ENCODE measurements at regions not wholly inside any gene's neighbourhood (a gene's known extent, or its start where the extent isn't known, plus 50 kb on each side); places are given as distances from the start of the nearest gene placed in this dataset.

DNA sequence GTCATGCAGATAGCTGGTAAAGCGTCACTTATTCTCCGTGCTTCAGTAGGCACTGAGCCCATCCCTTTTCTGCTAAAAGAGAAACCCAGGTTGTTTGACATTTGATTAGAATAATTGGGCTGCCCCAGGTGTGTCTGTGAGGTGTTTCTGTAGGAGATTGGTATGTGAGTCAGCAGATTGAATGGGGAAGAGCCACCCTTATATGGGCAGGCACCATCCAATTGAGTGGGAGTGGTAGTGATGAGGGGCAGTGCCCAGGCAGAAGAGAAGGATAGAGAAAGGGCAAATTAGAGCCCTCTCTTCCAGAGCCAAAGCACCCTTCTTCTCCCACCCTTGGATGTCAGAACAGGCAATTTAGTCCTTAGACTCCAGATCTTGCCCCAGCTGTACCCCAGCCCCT is 384.3 kb upstream of the GBE1 start:
- no peak overlapping the region for H3K4me3 ChIP-seq (ENCODE audit: low read depth, low read length)
- TF ChIP-seq, protein P1, sequence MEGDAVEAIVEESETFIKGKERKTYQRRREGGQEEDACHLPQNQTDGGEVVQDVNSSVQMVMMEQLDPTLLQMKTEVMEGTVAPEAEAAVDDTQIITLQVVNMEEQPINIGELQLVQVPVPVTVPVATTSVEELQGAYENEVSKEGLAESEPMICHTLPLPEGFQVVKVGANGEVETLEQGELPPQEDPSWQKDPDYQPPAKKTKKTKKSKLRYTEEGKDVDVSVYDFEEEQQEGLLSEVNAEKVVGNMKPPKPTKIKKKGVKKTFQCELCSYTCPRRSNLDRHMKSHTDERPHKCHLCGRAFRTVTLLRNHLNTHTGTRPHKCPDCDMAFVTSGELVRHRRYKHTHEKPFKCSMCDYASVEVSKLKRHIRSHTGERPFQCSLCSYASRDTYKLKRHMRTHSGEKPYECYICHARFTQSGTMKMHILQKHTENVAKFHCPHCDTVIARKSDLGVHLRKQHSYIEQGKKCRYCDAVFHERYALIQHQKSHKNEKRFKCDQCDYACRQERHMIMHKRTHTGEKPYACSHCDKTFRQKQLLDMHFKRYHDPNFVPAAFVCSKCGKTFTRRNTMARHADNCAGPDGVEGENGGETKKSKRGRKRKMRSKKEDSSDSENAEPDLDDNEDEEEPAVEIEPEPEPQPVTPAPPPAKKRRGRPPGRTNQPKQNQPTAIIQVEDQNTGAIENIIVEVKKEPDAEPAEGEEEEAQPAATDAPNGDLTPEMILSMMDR (IDR thresholded peaks at IDR 0.05; ENCODE audit: borderline replicate concordance, insufficient read depth, low read depth, low read length) = no peak

DNA sequence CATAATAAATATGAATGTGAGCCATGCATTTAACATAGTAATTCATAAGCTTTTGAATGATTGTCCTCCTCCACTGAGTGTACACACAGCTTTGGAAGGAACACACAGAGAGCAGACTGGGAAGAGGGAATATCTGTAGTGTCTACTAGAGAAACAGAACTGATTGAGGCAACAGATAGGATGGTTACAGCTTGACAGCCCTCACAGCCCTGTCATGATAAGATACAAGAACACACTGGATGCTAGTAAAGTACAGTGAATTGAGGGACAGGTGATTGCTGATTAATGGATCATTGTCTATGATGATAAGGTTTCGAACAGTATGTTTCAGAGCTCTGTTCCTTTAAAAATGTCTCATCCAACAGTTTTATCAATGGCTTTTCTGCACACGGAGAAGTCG is 383.4 kb upstream of the GBE1 start:
- TF ChIP-seq, protein P1 (IDR thresholded peaks at IDR 0.05; ENCODE audit: borderline replicate concordance, insufficient read depth, low read depth, low read length) = no peak
- H3K4me3 ChIP-seq (ENCODE audit: low read depth, low read length) = no peak overlapping the region

DNA sequence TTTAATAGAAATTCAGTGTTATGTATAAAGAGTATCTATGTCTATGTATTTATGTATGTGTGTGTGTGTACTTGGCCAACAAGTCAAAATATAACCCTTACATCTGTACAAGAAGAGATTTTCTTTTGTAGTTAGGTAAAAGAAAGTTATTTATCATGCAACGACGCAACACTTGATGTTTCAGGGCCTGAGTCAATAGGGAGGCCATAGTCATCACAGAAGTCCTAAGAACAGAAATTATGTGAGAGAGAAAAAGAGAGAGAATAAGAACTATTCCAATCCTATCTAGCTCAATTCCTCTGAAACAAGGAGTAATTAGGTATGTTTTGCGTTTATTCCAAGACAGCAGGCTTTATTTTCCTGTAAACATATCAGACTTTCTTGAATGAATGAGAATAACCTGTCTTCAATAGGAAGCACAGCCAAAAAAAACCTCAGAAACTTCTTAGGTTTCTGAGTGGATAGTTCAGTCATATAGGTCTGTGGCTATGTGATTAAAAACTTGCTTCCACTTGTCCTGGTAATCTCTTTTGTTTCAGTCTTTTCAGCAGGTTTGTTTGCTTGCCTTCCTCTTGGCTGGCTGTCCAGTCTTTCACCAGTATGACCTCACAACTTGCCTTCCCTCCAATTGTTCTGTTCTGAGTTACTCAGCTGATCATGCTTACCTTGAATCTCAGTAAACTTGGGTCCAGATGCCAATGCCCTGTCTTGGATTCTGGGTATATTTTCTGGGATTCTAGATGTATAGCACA is 382.4 kb upstream of the GBE1 start:
- TF ChIP-seq, protein P1 (IDR thresholded peaks at IDR 0.05; ENCODE audit: borderline replicate concordance, insufficient read depth, low read depth, low read length) = no peak
- no peak overlapping the region for H3K4me3 ChIP-seq (ENCODE audit: low read depth, low read length)

DNA sequence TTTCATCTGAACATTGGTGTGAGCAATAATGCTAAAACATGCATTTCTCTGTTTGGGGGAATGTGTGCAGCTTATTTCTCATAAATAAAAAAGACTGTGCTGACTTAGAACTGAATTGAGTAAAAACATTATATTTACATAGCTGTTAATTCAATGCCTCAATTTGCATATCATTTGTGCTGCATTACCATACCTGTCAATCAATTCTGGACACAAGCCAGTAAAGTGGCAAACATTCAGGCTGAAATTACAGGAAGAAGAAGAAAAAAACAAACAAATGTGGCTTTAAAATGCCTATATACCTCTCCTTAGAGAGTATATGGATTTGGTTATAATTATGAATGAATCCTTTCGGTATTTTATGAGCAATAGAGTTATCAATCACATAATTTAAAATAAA is 380.1 kb upstream of the GBE1 start:
- no peak overlapping the region for H3K4me3 ChIP-seq (ENCODE audit: low read depth, low read length)
- TF ChIP-seq, protein P1 (IDR thresholded peaks at IDR 0.05; ENCODE audit: borderline replicate concordance, insufficient read depth, low read depth, low read length) = no peak

DNA sequence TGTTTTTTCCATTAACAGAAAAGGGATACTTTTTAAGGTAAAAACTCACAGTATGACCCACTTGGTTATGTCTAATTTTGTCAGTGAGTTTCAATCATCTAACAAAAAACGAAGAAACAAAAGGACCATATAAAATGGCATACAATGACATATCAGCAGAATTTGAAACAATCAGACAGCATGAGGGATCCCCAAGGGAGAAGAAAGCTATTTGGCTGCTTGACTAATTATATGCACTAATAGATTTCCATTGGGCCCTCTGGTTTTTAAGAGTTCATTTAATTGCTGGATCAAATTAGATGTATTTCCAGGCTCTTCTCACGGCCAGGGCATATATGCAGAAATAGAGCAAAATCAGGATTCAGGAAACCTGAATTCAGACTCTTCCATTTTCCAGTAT is 376.4 kb upstream of the GBE1 start:
- H3K4me3 ChIP-seq (ENCODE audit: low read depth, low read length) = no peak overlapping the region
- TF ChIP-seq, protein P1 (IDR thresholded peaks at IDR 0.05; ENCODE audit: borderline replicate concordance, insufficient read depth, low read depth, low read length) = no peak

DNA sequence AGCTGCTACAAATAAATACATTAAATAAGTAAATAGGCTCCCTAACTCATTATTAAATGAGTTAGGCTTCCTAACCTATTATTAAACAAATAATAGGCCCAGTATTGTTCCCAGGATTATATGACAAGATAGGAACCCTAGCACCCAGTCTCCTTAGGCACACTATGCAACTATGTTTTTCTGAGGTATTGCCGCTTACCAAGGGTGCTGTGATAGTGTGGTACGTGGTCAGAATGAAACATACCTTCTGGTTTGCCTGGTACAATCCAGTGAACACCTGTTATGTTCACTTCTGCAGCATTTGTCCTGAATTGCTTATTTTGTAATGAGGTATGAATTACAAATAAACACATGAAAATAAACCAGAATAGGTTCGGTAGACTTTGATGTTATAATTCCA is 375.6 kb upstream of the GBE1 start:
- TF ChIP-seq, protein P1 (IDR thresholded peaks at IDR 0.05; ENCODE audit: borderline replicate concordance, insufficient read depth, low read depth, low read length) = no peak

DNA sequence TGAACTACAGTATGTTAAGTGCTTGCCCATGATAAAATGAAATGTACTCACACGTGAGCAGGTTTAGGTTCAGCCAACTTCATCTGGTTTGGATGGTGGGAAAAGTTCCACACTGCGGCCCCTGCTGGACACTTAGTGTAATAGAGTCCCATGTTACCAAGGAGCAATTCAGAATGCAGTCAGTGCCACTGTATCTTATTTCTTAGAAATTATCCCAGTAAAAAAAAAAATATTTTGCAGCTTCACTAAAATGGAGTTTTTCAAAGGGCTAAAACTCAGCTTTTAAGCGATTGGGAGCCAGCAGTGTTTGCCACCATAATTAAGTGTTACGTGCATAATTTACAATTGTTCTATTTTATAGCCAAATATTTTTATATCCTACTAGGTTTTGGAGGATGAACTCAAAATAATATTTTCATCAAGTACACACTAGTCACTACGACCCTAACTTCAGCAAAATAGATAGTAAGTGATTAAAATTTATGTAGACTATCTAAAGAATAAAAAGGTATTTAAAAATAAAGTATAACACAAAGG is 371.7 kb upstream of the GBE1 start:
- no peak overlapping the region for H3K4me3 ChIP-seq (ENCODE audit: low read depth, low read length)
- TF ChIP-seq, protein P1 (IDR thresholded peaks at IDR 0.05; ENCODE audit: borderline replicate concordance, insufficient read depth, low read depth, low read length) = peak; percentile 66

More for the DNA sequence above, 375.6 kb upstream of the GBE1 start:
- H3K4me3 ChIP-seq (ENCODE audit: low read depth, low read length) = no peak overlapping the region

Data from GM12875 (cell line).